ENCODE measurements at regions not wholly inside any gene's neighbourhood (a gene's known extent, or its start where the extent isn't known, plus 50 kb on each side); places are given as distances from the start of the nearest gene placed in this dataset.

DNA sequence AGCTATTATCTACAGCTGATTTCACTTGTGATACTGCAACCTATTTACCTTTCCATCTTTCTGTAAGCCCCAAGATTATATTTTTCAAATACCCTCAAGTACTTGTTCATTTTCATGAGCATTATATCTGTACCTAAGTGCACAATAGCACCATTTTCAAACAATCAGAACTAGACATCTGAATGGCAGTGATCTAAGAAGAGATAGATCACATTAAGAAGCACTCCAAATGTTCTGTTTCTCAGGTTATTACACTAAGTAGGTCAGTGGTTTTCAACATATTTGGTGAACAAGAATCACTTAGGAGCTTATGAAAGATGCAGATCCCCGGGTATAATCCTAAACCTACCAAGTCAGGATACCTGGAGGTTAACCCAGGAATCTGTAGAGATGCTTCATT, 872.7 kb downstream of the DCDC2C start:
- TF ChIP-seq EZH2 (IDR thresholded peaks at IDR 0.05; ENCODE audit: borderline replicate concordance, low read depth, low read length, severe bottlenecking): no peak
- TF ChIP-seq, protein P1, sequence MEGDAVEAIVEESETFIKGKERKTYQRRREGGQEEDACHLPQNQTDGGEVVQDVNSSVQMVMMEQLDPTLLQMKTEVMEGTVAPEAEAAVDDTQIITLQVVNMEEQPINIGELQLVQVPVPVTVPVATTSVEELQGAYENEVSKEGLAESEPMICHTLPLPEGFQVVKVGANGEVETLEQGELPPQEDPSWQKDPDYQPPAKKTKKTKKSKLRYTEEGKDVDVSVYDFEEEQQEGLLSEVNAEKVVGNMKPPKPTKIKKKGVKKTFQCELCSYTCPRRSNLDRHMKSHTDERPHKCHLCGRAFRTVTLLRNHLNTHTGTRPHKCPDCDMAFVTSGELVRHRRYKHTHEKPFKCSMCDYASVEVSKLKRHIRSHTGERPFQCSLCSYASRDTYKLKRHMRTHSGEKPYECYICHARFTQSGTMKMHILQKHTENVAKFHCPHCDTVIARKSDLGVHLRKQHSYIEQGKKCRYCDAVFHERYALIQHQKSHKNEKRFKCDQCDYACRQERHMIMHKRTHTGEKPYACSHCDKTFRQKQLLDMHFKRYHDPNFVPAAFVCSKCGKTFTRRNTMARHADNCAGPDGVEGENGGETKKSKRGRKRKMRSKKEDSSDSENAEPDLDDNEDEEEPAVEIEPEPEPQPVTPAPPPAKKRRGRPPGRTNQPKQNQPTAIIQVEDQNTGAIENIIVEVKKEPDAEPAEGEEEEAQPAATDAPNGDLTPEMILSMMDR (IDR thresholded peaks at IDR 0.05; ENCODE audit: borderline replicate concordance, extremely low read depth, low read length, poor library complexity, severe bottlenecking): no peak
- Histone ChIP-seq H3K27ac (ENCODE audit: low read length) (no peak overlapping the region), H3K79me2 (ENCODE audit: insufficient read depth, low read length) (no peaks in the 10 kb centered on the region), H3K4me2 (ENCODE audit: insufficient read depth, low read length) (no peak overlapping the region), H3K4me3 (ENCODE audit: low read depth in 1 of 2, low read length in 2 of 2) (no peak overlapping the region), H2AFZ (ENCODE audit: low read depth, low read length) (no peak overlapping the region), H3K9me3 (ENCODE audit: insufficient read depth, low read length, severe bottlenecking) (no peaks in the 10 kb centered on the region), H4K20me1 (ENCODE audit: insufficient read depth, low read length) (no peaks in the 10 kb centered on the region), H3K9ac (ENCODE audit: low read depth, low read length) (no peak overlapping the region), H3K36me3 (ENCODE audit: insufficient read depth, low read length) (no peaks in the 10 kb centered on the region), H3K4me1 (ENCODE audit: insufficient read depth, low read length) (no peaks in the 10 kb centered on the region), H3K27me3 (ENCODE audit: insufficient read depth, low read length, poor library complexity) (no peaks in the 10 kb centered on the region)
- no peak for ATAC-seq (ENCODE audit: insufficient read depth, low read depth)
- no peak for DNase-seq

DNA sequence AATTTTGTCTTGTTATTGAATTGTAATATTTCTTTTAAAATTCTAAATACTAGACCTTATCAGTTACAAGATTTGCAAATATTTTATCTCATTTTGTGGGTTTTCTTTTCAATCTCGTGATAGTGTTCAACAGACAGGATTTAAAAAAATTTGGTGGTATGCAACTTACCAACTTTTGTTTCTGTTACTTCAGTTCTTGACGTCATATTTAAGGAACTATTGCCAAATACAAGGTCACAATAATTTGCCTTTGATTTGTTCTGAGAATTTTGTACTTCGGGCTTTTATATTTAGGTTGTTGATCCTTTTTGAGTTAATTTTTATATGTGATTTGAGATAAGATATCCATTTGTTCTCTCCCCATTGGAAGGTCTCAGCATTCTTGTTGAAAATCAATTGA, 876.6 kb downstream of the DCDC2C start:
- ATAC-seq (ENCODE audit: insufficient read depth, low read depth): no peak
- no peak for DNase-seq
- no peaks in the 10 kb centered on the region for H3K36me3 ChIP-seq (ENCODE audit: insufficient read depth, low read length)

DNA sequence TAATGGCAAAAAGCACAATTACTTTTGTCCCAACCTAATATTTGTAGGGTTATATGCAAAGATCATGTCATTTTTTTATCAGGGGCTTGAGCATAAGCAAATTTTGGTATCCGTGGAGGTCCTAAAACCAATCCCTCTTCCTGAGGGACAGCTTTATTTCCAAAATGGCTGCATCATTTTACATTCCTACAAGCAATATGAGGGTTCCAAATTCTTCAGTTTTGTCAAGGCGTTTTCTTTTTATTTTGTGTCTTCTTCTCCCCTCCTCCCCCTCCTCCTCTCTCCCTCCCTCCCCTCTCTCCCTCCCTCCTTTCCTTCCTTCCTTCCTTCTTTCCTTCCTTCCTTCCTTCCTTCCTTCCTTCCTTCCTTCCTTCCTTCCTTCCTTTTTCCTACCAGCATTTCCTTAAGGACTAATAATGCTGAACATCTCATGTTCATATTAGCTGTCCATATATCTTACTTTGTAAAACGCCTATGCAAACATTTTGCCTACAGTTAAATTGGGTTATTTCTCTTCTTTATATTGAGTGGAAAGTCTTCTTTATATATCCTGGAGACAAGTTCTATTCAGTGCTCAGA, 881.8 kb downstream of the DCDC2C start:
- Histone ChIP-seq H3K9ac (ENCODE audit: low read depth, low read length) (no peak overlapping the region), H3K9me3 (ENCODE audit: insufficient read depth, low read length, severe bottlenecking) (no peaks in the 10 kb centered on the region), H3K27me3 (ENCODE audit: insufficient read depth, low read length, poor library complexity) (no peaks in the 10 kb centered on the region), H3K27ac (ENCODE audit: low read length) (no peak overlapping the region), H2AFZ (ENCODE audit: low read depth, low read length) (no peak overlapping the region), H3K4me3 (ENCODE audit: low read depth in 1 of 2, low read length in 2 of 2) (no peak overlapping the region), H3K36me3 (ENCODE audit: insufficient read depth, low read length) (no peaks in the 10 kb centered on the region), H3K79me2 (ENCODE audit: insufficient read depth, low read length) (no peaks in the 10 kb centered on the region), H4K20me1 (ENCODE audit: insufficient read depth, low read length) (no peaks in the 10 kb centered on the region), H3K4me1 (ENCODE audit: insufficient read depth, low read length) (no peaks in the 10 kb centered on the region), H3K4me2 (ENCODE audit: insufficient read depth, low read length) (no peak overlapping the region)
- TF ChIP-seq EZH2 (IDR thresholded peaks at IDR 0.05; ENCODE audit: borderline replicate concordance, low read depth, low read length, severe bottlenecking): no peak
- TF ChIP-seq, protein P1 (IDR thresholded peaks at IDR 0.05; ENCODE audit: borderline replicate concordance, extremely low read depth, low read length, poor library complexity, severe bottlenecking): no peak
- ATAC-seq (ENCODE audit: insufficient read depth, low read depth): no peak
- DNase-seq: no peak

More for the DNA sequence above, 876.6 kb downstream of the DCDC2C start:
- H3K9ac ChIP-seq (ENCODE audit: low read depth, low read length): no peak overlapping the region
- TF ChIP-seq, protein P1 (IDR thresholded peaks at IDR 0.05; ENCODE audit: borderline replicate concordance, extremely low read depth, low read length, poor library complexity, severe bottlenecking): no peak
- no peak for TF ChIP-seq EZH2 (IDR thresholded peaks at IDR 0.05; ENCODE audit: borderline replicate concordance, low read depth, low read length, severe bottlenecking)
- no peaks in the 10 kb centered on the region for H3K27me3 ChIP-seq (ENCODE audit: insufficient read depth, low read length, poor library complexity)
- H3K27ac ChIP-seq (ENCODE audit: low read length): no peak overlapping the region
- no peak overlapping the region for H3K4me3 ChIP-seq (ENCODE audit: low read depth in 1 of 2, low read length in 2 of 2)
- no peaks in the 10 kb centered on the region for H4K20me1 ChIP-seq (ENCODE audit: insufficient read depth, low read length)
- H3K9me3 ChIP-seq (ENCODE audit: insufficient read depth, low read length, severe bottlenecking): no peaks in the 10 kb centered on the region
- no peaks in the 10 kb centered on the region for H3K4me1 ChIP-seq (ENCODE audit: insufficient read depth, low read length)
- no peaks in the 10 kb centered on the region for H3K79me2 ChIP-seq (ENCODE audit: insufficient read depth, low read length)
- no peak overlapping the region for H2AFZ ChIP-seq (ENCODE audit: low read depth, low read length)
- H3K4me2 ChIP-seq (ENCODE audit: insufficient read depth, low read length): no peak overlapping the region

Data from DND-41 (cell line).